Jurkat, Clone E6-1 (cell line): ENCODE measurements at regions not wholly inside any gene's neighbourhood (a gene's known extent, or its start where the extent isn't known, plus 50 kb on each side); places are given as distances from the start of the nearest gene placed in this dataset.

ENCODE experiments used
- DNase-seq: peaks from one replicate; pipeline ENCODE4 v3.0.0-alpha.2; 2011; ENCODE audit warnings: low read depth, low spot score
- H3K4me3 ChIP-seq: 2 replicates; pipeline ENCODE4 v1.5.1; 2011; ENCODE audit warnings: mild to moderate bottlenecking, low read length, control low read depth, moderate library complexity

DNA sequence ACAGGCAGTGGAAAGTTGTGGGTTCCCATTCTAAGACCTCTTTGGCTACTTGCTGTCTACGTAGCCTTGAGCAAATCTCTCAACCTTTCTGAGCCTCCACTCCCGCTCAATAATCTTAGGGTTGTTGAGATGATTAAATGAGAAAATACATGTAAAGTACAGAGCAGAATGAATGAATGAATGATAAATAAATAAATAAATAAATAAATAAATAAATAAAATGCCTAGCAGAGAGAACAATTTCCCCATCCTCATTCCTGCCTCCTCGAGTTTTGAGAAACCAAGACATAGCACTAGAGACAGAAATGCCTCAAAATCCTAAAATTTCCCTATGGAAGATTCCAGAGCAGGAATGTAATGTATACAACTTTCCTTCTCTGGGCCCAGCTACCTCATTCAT is 128.3 kb upstream of the RAD23B start:
- no peak overlapping the region for H3K4me3 ChIP-seq
- no peak for DNase-seq

- no peak overlapping the region for H3K4me3 ChIP-seq
- DNase-seq = no peak
These were observed 127.7 kb upstream of the RAD23B start for GRCh38 chr9:107155244-107155817.

DNA sequence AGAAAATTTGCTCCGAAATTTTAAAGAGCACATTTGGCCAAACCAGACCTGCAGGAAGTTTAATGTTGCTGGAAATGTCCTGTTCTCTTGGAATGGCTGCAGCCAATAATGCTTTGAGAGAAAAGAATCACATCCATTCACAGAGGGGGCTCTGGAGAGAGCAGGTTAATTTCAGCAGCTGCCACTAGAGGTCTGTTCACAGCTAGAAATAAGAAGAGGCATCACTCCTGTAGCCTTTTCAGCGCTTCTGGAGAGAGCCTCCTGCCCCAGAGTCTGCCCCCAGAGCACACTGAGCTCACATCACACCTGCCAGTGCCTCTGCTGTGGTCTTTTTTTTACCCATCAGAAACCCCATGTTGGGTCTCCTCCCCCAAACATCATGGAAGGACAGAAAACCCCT is 124.8 kb upstream of the RAD23B start:
- peak; percentile 22 for DNase-seq
- H3K4me3 ChIP-seq = no peak overlapping the region

GRCh38 chr9:107161338-107161737 is 121.7 kb upstream of the RAD23B start:
- H3K4me3 ChIP-seq = no peak overlapping the region
- no peak for DNase-seq

DNA sequence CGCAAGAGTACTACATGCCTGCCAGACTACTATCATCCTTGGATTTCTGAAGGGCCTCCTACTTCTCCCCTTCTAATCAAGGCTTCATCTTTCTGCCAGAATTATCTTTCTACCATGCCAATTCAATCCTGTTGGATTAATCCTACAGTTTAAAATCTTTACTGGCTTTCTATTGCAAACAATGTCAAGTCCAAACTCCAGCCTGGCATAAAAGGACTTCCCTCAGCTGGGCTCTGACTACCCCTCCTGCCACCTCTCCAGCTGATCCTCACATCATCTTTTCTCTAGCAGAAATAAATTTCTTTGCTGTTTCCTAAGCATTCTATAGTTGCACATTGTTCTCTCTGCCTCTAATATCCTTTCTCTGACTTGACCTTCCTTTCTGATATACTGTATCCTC is 119.7 kb upstream of the RAD23B start:
- no peak for DNase-seq
- H3K4me3 ChIP-seq = no peak overlapping the region

- no peak for DNase-seq
- H3K4me3 ChIP-seq = no peak overlapping the region
These were observed 113.3 kb upstream of the RAD23B start for GRCh38 chr9:107169796-107170195.

DNA sequence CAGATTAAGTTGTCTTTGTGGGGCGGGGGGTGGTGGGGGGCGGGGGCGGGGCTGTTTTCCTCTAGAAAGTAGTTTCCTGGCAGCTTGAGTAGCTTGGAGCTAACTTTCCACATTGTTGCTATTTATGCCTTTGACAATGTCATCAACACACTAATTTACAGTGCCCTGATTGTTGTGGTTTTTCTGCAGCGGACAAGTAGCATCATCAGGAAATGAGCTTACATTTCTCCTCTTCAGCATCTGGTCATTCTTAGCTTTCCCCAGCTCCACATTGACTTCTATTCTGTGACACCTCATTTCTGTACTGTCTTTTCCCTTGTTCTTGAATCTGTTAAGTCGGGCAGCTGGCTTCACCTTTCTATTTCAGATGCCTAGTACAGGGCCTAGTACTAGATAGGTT is 112.3 kb upstream of the RAD23B start:
- DNase-seq = no peak
- no peak overlapping the region for H3K4me3 ChIP-seq

- no peak overlapping the region for H3K4me3 ChIP-seq
- DNase-seq = peak; percentile 73
These were observed 110.7 kb upstream of the RAD23B start for GRCh38 chr9:107172160-107172978.

DNA sequence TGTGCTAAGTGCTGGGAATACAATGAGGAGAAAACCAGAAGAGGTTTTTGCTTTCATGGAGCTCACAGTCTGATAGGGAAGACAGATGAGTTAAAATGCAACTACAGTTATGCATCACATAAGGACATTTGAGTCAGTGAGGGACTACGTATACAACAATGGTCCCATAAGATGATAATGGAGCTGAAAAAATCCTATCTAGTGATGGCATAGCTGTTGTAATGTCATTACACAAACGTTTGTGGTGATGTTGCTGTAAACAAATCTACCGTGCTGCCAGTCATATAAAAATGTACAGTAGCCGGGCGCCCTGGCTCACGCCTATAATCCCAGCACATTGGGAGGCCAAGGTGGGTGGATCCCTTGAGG is 110.1 kb upstream of the RAD23B start:
- DNase-seq = no peak
- H3K4me3 ChIP-seq = no peak overlapping the region

- no peak overlapping the region for H3K4me3 ChIP-seq
- DNase-seq = no peak
These were observed 109.5 kb upstream of the RAD23B start for GRCh38 chr9:107173422-107174180.

DNA sequence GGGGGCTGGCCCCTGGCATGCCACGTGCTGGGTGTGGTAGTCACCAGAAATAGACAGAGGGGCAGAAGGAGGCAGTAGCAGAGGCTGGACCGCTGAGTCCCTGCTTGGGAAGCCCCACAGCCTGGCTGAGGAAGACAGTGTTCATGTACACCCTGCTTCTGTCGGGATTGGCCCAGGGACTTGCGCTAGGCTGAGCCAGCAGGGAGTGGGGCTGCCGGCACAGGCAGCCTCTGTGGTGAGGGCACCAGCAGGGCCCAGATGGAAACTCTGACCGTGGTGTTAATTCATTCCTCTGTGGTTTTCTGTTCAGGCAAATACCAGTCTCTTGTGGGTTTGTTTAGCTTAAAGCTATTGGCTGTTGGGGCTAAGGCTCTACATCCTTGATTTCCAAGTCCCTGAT is 108.6 kb upstream of the RAD23B start:
- H3K4me3 ChIP-seq = no peak overlapping the region
- no peak for DNase-seq

DNA sequence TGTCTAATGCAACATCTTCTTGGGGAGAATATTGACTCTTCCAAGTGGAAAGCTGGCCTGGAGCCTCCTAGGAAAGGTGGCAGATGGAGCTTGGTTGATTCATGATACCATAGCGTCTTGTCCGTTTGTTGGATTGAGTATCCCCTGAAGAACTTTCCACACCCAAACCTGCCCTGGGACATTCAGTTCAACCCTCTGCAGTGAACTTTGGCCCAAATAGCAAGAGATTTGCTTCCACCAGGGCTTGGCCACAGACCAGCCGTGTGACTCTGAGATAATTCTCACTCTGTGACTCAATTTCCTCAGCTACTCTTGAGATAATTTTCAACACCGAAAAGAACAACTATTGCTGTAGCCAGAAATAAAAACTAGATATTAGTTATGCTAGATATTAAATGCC is 108.0 kb upstream of the RAD23B start:
- no peak for DNase-seq
- H3K4me3 ChIP-seq = no peak overlapping the region

GRCh38 chr9:107175816-107176435 is 107.2 kb upstream of the RAD23B start:
- no peak for DNase-seq
- H3K4me3 ChIP-seq = no peak overlapping the region

DNA sequence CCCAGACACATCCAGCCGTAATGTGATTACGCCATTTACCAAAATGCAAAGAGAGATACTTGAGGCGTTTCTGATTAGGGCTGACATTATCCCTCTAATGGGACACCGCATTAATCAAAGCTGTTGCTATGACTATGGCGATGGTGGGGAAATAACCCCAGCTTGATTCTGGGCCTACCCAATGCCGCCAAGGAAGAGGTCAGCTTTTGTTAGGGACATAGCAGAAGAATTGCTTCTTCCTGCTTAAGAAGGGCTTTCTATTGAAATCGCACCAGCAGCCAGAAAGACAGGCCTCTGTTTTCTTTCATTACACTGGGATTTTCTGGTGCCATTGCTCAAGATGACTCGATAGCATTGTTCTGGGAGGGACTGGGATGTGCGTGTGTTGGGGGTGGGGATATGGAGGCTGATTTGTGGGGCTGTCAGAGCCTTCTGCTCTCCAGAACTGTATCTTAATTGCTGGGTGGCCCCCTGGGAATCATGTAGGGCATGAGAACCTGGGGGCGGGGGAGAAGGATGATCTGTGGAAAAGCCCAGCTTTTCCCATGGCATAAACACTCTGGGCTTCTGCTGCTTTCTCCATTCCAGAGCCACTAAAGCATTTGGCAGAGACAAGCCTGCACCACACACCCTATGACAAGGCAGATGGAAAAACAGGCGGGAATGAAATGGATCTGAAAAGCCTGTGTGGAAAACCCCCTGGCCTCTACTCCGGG is 106.5 kb upstream of the RAD23B start:
- no peak for DNase-seq

GRCh38 chr9:107177243-107177839 is 105.7 kb upstream of the RAD23B start:
- no peak for DNase-seq
- H3K4me3 ChIP-seq = no peak overlapping the region

More for the DNA sequence above, 106.5 kb upstream of the RAD23B start:
- H3K4me3 ChIP-seq = no peak overlapping the region

GRCh38 chr9:107177857-107178256 is 105.2 kb upstream of the RAD23B start:
- DNase-seq = no peak
- H3K4me3 ChIP-seq = no peak overlapping the region

DNA sequence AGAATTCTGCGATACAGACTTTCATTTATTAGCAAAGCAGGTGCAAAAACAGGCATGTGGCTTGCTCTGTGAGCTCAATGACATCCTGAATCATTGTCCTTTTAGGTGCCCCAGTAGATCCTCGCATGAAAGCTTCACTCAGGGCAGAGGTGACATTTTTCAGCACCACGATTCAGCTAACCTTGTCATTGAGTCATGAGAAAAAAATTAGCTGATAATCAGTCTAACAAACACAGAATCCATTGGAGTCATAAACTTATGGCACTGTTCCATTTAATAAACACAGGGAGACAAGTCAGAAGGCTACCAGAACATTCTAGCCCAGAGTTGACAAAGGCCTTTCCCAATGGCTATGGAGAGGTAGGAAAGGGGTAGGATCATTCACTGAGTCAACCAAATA is 104.8 kb upstream of the RAD23B start:
- DNase-seq = no peak
- H3K4me3 ChIP-seq = no peak overlapping the region

DNA sequence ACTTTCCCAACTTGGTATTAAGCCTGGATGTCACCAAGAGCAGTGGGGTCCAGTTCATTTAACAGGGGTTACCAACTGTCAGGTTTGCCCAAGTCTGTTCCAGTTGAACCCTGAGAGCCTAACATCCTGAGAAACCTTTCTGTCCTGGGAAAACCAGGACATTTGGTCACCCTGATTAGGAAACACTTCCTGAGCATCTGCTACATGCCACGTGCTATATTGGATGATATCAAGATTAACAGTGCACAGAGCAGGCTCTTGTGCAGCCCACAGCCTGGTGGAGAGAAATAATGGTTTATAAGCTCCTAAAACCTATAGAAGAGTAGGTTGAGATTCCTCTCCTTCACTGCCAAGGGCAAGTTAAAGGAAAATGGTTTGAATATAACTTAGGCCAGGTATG is 102.9 kb upstream of the RAD23B start:
- H3K4me3 ChIP-seq = no peak overlapping the region
- no peak for DNase-seq

GRCh38 chr9:107183176-107183575 is 99.9 kb upstream of the RAD23B start:
- no peak overlapping the region for H3K4me3 ChIP-seq
- DNase-seq = no peak
